Fibroblast of the aortic adventitia (primary cell): ENCODE measurements at regions not wholly inside any gene's neighbourhood (a gene's known extent, or its start where the extent isn't known, plus 50 kb on each side); places are given as distances from the start of the nearest gene placed in this dataset.

Experiments used
- DNase-seq: peaks from one replicate; pipeline ENCODE4 v3.0.0-alpha.2; 2010; ENCODE audit warnings: low read depth
- H3K4me3 ChIP-seq: 2 replicates; pipeline ENCODE4 v1.5.1; 2011; ENCODE audit warnings: low read depth, mild to moderate bottlenecking, control low read depth, low read length, moderate library complexity
- CTCF ChIP-seq: IDR thresholded peaks from 2 replicates; pipeline ENCODE4 v1.5.1; 2011; ENCODE audit warnings: mild to moderate bottlenecking, low read length, control low read depth, inconsistent platforms; ENCODE audit not compliant: insufficient read depth

- no peak for TF ChIP-seq CTCF
- no peak overlapping the region for H3K4me3 ChIP-seq
- no peak for DNase-seq
These were observed 56.3 kb downstream of the RGS12 start for GRCh38 chr4:3349116-3349515.

- TF ChIP-seq CTCF: no peak
- H3K4me3 ChIP-seq: no peak overlapping the region
- no peak for DNase-seq
These were observed 59.2 kb downstream of the RGS12 start for GRCh38 chr4:3351997-3352396.

- H3K4me3 ChIP-seq: no peak overlapping the region
- no peak for DNase-seq
- TF ChIP-seq CTCF: no peak
These were observed 59.7 kb downstream of the RGS12 start for GRCh38 chr4:3352505-3352904.

GRCh38 chr4:3352941-3353594, 60.2 kb downstream of the RGS12 start:
- H3K4me3 ChIP-seq: no peak overlapping the region
- no peak for DNase-seq
- no peak for TF ChIP-seq CTCF

- TF ChIP-seq CTCF: no peak
- H3K4me3 ChIP-seq: no peak overlapping the region
- no peak for DNase-seq
These were observed 61.1 kb downstream of the RGS12 start for GRCh38 chr4:3353752-3354454.

GRCh38 chr4:3354455-3354811, 61.6 kb downstream of the RGS12 start:
- no peak for TF ChIP-seq CTCF
- no peak for DNase-seq
- no peak overlapping the region for H3K4me3 ChIP-seq
